Stomach (tissue), 8 donors: ENCODE measurements at regions not wholly inside any gene's neighbourhood (a gene's known extent, or its start where the extent isn't known, plus 50 kb on each side); places are given as distances from the start of the nearest gene placed in this dataset.

Source experiments
- DNase-seq, 2 donors: peaks; one replicate each; pipeline versions ENCODE4 v3.0.0 to v3.0.0-alpha.2; 2013 to 2019
- H3K27ac ChIP-seq, 5 donors: fragments of 200-600 bp in 4 of 5; sonication (generic) in 4 of 5; one replicate each; pipeline ENCODE4 v1.5.1; 2013 to 2019; ENCODE audit warnings: mild to moderate bottlenecking in 1 of 5, moderate library complexity in 1 of 5
- H3K27me3 ChIP-seq, 3 donors: fragments of 200-600 bp; sonication (generic); one replicate each; pipeline ENCODE4 v1.5.1; 2017 to 2019; ENCODE audit warnings: mixed run types in 1 of 3
- H3K36me3 ChIP-seq, 4 donors: fragments of 200-600 bp; sonication (generic); 1 replicate in 3 of 4; 2 replicates in 1 of 4; pipeline ENCODE4 v1.5.1; 2016 to 2019
- H3K4me1 ChIP-seq, 4 donors: fragments of 200-600 bp; sonication (generic); one replicate each; pipeline ENCODE4 v1.5.1; 2016 to 2019
- H3K4me3 ChIP-seq, 4 donors: fragments of 200-600 bp; sonication (generic) in 3 of 4; one replicate each; pipeline ENCODE4 v1.5.1; 2016 to 2019; ENCODE audit warnings: mild to moderate bottlenecking in 1 of 4
- H3K9me3 ChIP-seq, 4 donors: fragments of 200-600 bp; sonication (generic); one replicate each; pipeline ENCODE4 v1.5.1; 2016 to 2019
- EP300 ChIP-seq: sonication (generic); formaldehyde crosslinking; IDR thresholded peaks from one replicate; pipeline ENCODE4 v1.6.1; 2017; ENCODE audit warnings: antibody characterized with exemption
- POLR2A ChIP-seq, 4 donors: fragments of 450-650 bp; IDR thresholded peaks; one replicate each; pipeline ENCODE4 v1.6.1; 2016; ENCODE audit warnings: antibody characterized with exemption in 4 of 4, control low read depth in 2 of 4, mild to moderate bottlenecking in 1 of 4, moderate library complexity in 1 of 4
- POLR2AphosphoS5 ChIP-seq, 3 donors: sonication (generic); formaldehyde crosslinking; IDR thresholded peaks; one replicate each; pipeline ENCODE4 v1.6.1; 2016; ENCODE audit warnings: antibody characterized with exemption in 3 of 3
- WGBS, 5 donors: extraction: QIAGEN DNeasy Blood & Tissue Kit in 3 of 5; methylation state at CpG; one replicate each; pipeline versions ENCODE4 v1.1.5 to v1.1.7; 2013 to 2018; 5-methylcytosine and 5-hydroxymethylcytosine counted together
- intact Hi-C: fragments of 100-400 bp; cut with DNase I; formaldehyde crosslinking; loops from one replicate; pipeline ENCODE4 v1.15.1; 2023; ENCODE audit warnings: low total_unique reads
- TF ChIP-seq, protein P1 (sequence below), 7 experiments: fragments of 450-650 bp in 4 of 7; fragments of 200-600 bp in 3 of 7; sonication (generic) in 3 of 7; IDR thresholded peaks; one replicate each; pipeline ENCODE4 v1.5.1; 2016 to 2019; ENCODE audit warnings: antibody characterized with exemption in 7 of 7, control low read depth in 2 of 7, mild to moderate bottlenecking in 1 of 7
- donor health status: healthy with polysubstance abuse.
- donor health status: Bipolar disorder and iron deficiency.
- donor health status: healthy.

DNA sequence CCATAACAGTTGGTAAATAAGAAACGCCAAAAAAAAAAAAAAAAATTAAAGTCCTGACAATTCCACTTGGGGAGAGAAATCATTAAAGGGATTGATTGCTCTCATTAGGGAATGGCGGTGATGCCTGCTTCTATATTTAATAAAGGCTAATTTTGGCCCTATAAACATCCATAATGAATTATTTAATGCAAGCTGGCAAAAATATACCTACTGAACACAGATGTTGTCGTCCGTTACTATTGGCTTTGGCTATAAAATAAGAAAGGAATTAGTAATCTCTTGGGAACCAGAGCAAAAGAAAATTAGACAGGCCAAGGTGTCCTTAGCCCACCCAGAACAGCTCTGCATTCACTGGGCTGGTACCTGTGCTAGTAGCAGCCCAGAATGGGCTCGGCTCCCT is 717.3 kb downstream of the DIAPH3 start:
- Histone ChIP-seq H3K27me3 (no peaks in the 10 kb centered on the region), H3K36me3 (no peaks in the 10 kb centered on the region), H3K4me3 (no peak overlapping the region), H3K27ac (no peak overlapping the region), H3K9me3 (no peaks in the 10 kb centered on the region), H3K4me1 (no peaks in the 10 kb centered on the region)
- TF ChIP-seq POLR2AphosphoS5 (IDR thresholded peaks at IDR 0.05) (no peak), POLR2A (IDR thresholded peaks at IDR 0.05) (no peak), EP300 (no peak)
- TF ChIP-seq, protein P1, sequence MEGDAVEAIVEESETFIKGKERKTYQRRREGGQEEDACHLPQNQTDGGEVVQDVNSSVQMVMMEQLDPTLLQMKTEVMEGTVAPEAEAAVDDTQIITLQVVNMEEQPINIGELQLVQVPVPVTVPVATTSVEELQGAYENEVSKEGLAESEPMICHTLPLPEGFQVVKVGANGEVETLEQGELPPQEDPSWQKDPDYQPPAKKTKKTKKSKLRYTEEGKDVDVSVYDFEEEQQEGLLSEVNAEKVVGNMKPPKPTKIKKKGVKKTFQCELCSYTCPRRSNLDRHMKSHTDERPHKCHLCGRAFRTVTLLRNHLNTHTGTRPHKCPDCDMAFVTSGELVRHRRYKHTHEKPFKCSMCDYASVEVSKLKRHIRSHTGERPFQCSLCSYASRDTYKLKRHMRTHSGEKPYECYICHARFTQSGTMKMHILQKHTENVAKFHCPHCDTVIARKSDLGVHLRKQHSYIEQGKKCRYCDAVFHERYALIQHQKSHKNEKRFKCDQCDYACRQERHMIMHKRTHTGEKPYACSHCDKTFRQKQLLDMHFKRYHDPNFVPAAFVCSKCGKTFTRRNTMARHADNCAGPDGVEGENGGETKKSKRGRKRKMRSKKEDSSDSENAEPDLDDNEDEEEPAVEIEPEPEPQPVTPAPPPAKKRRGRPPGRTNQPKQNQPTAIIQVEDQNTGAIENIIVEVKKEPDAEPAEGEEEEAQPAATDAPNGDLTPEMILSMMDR (IDR thresholded peaks at IDR 0.05) = no peak
- 85 to 96% (median 92%) methylated on average over 5 of the region's 5 CpGs for WGBS, 5 donors
- DNase-seq = no peak
- intact Hi-C loops = no loop called here

DNA sequence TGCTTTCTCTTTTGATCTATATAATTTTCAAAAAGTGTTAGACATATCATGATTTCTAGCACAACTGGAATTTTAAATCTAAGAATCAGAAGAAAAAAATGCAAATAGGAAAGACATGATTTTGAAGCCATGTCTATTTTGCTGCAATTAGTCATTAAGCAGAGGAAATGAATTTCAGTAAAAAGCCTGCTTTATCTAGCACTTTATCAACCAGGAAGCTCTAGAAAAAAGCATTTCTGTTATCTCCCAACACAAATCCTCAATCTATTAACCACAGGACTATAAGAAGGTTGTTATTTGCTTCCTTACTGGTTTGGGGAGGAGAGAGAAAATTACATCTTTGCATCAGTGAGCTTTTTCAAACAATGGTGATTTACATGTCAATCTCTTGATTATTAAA is 716.7 kb downstream of the DIAPH3 start:
- H3K9me3 ChIP-seq = no peaks in the 10 kb centered on the region
- intact Hi-C loops = no loop called here
- no peaks in the 10 kb centered on the region for H3K36me3 ChIP-seq
- no peaks in the 10 kb centered on the region for H3K4me1 ChIP-seq
- H3K27ac ChIP-seq = no peak overlapping the region
- DNase-seq = no peak
- H3K4me3 ChIP-seq = no peak overlapping the region
- H3K27me3 ChIP-seq = no peaks in the 10 kb centered on the region
- TF ChIP-seq POLR2AphosphoS5 (IDR thresholded peaks at IDR 0.05) (no peak), EP300 (no peak), POLR2A (IDR thresholded peaks at IDR 0.05) (no peak)
- TF ChIP-seq, protein P1 (IDR thresholded peaks at IDR 0.05) = no peak

DNA sequence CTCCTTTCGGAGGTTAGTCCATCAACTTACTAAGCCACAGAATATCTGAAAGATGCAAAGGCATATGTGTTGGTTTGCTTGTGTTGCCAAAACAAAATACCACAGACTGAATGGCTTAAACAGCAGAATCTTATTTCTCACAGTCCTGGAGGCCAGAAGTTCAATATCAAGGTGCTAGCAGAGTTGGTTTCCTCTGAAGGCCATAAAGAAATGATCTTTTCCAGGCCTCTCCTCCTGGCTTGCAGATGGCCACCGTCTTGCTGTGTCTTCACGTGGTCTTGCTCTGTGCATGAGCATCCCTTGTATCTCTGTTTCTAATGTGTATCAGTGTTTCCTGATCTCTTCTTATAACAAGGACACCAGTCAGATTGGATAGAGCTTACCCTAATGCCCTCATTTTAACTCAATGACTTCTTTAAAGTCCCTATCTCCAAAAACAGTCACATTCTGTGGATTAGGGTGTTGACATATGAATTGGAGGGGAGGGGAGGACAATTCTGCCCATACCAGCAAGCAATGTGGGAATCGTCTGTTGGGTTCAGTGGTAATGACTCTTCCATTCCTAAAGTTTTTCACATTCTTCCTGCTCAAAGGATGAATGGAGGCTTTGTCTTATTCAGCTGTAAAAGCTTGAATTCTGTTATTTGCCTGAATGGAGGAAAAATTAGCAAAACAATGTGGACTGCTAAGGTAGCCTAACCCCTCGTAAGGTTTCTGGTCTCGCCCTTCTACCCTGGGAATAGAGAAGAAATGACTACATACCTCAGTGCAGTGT is 715.7 kb downstream of the DIAPH3 start:
- TF ChIP-seq EP300 (no peak), POLR2A (IDR thresholded peaks at IDR 0.05) (no peak), POLR2AphosphoS5 (IDR thresholded peaks at IDR 0.05) (no peak)
- TF ChIP-seq, protein P1 (IDR thresholded peaks at IDR 0.05) = no peak

DNA sequence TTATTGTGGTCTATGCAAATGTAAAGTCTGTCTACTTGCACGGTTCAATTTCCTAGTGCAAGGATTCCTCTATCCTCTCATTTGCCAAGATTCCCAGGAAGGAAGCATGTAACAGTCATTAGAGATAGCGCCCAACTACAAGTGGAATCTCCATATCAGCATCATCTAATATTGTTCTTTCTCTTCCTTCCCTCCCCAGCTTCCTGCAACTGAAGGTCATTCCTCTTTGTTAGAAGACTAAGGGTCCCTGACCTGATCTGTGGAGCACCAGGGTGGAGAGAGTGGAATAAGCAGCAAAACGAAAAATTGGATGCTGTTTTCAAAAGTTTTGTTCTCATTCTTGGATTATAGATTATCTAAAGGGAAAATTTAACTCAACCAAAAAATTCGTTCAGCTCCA is 714.0 kb downstream of the DIAPH3 start:
- H3K4me3 ChIP-seq = no peak overlapping the region

More for the DNA sequence above, 715.7 kb downstream of the DIAPH3 start:
- Histone ChIP-seq H3K4me1 (no peaks in the 10 kb centered on the region), H3K27ac (no peak overlapping the region), H3K36me3 (no peaks in the 10 kb centered on the region), H3K9me3 (no peaks in the 10 kb centered on the region), H3K27me3 (no peaks in the 10 kb centered on the region), H3K4me3 (no peak overlapping the region)
- 81 to 91% (median 90%) methylated on average over 6 of the region's 6 CpGs for WGBS, 5 donors
- intact Hi-C loops = no loop called here
- DNase-seq = no peak

More for the DNA sequence above, 714.0 kb downstream of the DIAPH3 start:
- H3K4me1 ChIP-seq = no peaks in the 10 kb centered on the region
- DNase-seq = no peak
- 77 to 81% (median 80%) methylated on average over 4 of the region's 4 CpGs for WGBS, 5 donors
- no peaks in the 10 kb centered on the region for H3K9me3 ChIP-seq
- no peaks in the 10 kb centered on the region for H3K27me3 ChIP-seq
- H3K36me3 ChIP-seq = no peaks in the 10 kb centered on the region
- intact Hi-C loops = no loop called here
- no peak overlapping the region for H3K27ac ChIP-seq
- TF ChIP-seq EP300 (no peak), POLR2AphosphoS5 (IDR thresholded peaks at IDR 0.05) (no peak), POLR2A (IDR thresholded peaks at IDR 0.05) (no peak)
- TF ChIP-seq, protein P1 (IDR thresholded peaks at IDR 0.05) = no peak
